Mesothelial cell of epicardium (in vitro differentiated cells): ENCODE measurements at regions not wholly inside any gene's neighbourhood (a gene's known extent, or its start where the extent isn't known, plus 50 kb on each side); places are given as distances from the start of the nearest gene placed in this dataset.

Source experiments
- DNase-seq, 2 experiments: peaks; one replicate each; pipeline ENCODE4 v3.0.0; 2021; ENCODE audit warnings: low spot score in 2 of 2; ENCODE audit not compliant: unreplicated experiment in 2 of 2
- H3K27ac Mint-ChIP-seq: 2 replicates; pipeline ENCODE4 v1.8.0; 2021; ENCODE audit warnings: mixed read lengths
- H3K27me3 Mint-ChIP-seq: 2 replicates; pipeline ENCODE4 v1.8.0; 2021; ENCODE audit warnings: low read depth, mixed read lengths
- H3K36me3 Mint-ChIP-seq: 2 replicates; pipeline ENCODE4 v1.8.0; 2021; ENCODE audit warnings: mixed read lengths
- H3K4me1 Mint-ChIP-seq: 2 replicates; pipeline ENCODE4 v1.8.0; 2021; ENCODE audit warnings: mixed read lengths
- H3K4me3 Mint-ChIP-seq: 2 replicates; pipeline ENCODE4 v1.8.0; 2021; ENCODE audit warnings: mild to moderate bottlenecking, moderate library complexity, mixed read lengths
- H3K9me3 Mint-ChIP-seq: 2 replicates; pipeline ENCODE4 v1.8.0; 2021; ENCODE audit warnings: mixed read lengths
- CTCF ChIP-seq: fragments of 200-600 bp; sonication (generic); IDR thresholded peaks from one replicate; pipeline ENCODE4 v1.5.0; 2021; ENCODE audit warnings: antibody characterized with exemption; ENCODE audit not compliant: unreplicated experiment

DNA sequence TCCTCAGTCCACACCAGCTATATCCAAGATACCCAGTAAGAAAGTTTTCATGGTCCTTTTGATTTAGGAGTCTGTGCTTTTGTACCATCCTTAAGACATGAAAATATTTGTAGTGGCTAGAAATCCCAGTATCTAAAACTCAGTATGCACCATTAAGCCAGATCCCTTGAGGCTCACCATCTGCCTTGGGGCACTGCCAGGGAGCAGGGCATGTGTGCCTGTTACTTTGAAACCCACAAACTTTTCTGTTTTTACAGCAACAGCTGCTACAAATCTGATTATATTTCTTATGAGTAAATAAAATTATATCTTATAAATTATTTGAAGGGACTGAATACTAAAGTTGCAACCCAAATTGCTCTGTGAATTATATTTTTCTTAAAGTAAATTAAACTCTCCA is 290.5 kb upstream of the MANEA start:
- no peaks in the 10 kb centered on the region for H3K9me3 Mint-ChIP-seq
- H3K36me3 Mint-ChIP-seq: no peaks in the 10 kb centered on the region
- no peak overlapping the region for H3K27ac Mint-ChIP-seq
- DNase-seq: no peak
- H3K4me1 Mint-ChIP-seq: peaks cover 5% of the 10 kb centered on the region
- no peak for TF ChIP-seq CTCF
- peaks cover 4% of the 10 kb centered on the region for H3K27me3 Mint-ChIP-seq
- H3K4me3 Mint-ChIP-seq: no peak overlapping the region

DNA sequence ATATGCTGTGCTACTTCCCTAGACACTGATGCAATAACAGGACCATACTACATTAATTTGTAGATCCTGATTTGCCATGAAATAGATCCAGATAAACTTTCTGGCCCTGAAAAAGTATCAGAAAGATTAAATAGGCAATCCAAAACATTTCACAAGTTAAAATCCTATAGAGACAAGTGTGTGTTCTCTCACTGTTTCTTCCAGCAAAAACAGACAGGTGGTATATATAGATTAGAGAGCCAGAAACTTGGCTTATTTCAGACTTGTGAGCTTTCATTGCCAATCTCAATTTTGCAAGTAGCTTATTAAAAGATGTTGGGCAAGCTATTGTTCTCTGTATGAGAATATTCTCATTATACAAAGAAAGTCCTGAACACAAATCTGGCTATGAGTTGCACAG is 289.1 kb upstream of the MANEA start:
- DNase-seq: no peak
- no peak overlapping the region for H3K27ac Mint-ChIP-seq

DNA sequence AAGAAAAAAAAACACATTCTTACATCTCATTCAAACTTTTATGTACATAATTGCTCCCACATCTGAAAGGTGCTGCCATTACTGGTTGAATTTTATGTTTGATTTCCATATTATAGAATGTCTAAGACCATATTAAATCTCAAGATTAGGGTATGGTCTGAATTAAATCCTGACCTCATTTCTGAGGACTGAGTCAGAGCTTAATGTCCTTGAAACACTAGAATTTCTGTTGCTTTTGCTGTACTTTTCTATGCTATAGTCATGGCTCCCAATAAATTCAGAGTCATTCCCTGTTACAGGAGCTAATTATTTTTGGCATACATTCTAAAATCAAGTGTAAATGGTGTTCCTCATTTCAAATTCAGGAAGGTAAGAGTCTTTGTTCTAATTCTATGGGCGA is 285.3 kb upstream of the MANEA start:
- Mint-ChIP-seq H3K27me3 (no peaks in the 10 kb centered on the region), H3K4me1 (peaks cover 10% of the 10 kb centered on the region), H3K36me3 (no peaks in the 10 kb centered on the region), H3K4me3 (no peak overlapping the region), H3K27ac (no peak overlapping the region), H3K9me3 (no peaks in the 10 kb centered on the region)
- no peak for TF ChIP-seq CTCF
- no peak for DNase-seq

More for the DNA sequence above, 289.1 kb upstream of the MANEA start:
- Mint-ChIP-seq H3K4me3 (no peak overlapping the region), H3K4me1 (peaks cover 5% of the 10 kb centered on the region), H3K36me3 (no peaks in the 10 kb centered on the region), H3K9me3 (no peaks in the 10 kb centered on the region), H3K27me3 (no peaks in the 10 kb centered on the region)
- TF ChIP-seq CTCF: no peak

DNA sequence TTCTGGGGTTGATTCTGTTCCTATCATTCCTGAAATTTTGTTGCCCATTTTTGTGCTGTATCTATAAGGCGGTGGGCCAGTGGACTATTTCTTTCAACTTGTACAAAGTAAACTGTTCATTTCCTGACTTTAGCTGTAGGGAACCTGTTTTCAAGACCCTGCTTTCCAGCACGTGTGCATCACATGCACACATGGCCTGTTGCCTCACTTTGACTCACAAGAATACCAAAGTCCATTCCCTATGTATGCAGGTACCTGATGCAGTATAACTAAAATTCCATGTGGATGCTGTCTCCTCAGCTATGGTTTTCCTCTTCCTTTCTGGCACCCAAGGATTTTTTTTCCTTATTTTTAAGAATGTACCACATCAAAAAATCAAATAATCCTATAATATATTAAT is 284.1 kb upstream of the MANEA start:
- Mint-ChIP-seq H3K27ac (no peak overlapping the region), H3K27me3 (no peaks in the 10 kb centered on the region), H3K9me3 (no peaks in the 10 kb centered on the region), H3K4me1 (peaks cover 10% of the 10 kb centered on the region), H3K4me3 (no peak overlapping the region), H3K36me3 (no peaks in the 10 kb centered on the region)
- no peak for TF ChIP-seq CTCF
- DNase-seq: no peak

- Mint-ChIP-seq H3K27ac (peak overlapping the region; percentile 82), H3K4me3 (no peak overlapping the region)
- no peak for TF ChIP-seq CTCF
Observed at GRCh38 chr6:95294043-95294442, 283.3 kb upstream of the MANEA start.

GRCh38 chr6:95309545-95309944 is 267.8 kb upstream of the MANEA start:
- DNase-seq: no peak
- no peak overlapping the region for H3K27ac Mint-ChIP-seq

More at GRCh38 chr6:95294043-95294442, 283.3 kb upstream of the MANEA start:
- Mint-ChIP-seq H3K4me1 (peaks cover 10% of the 10 kb centered on the region), H3K9me3 (no peaks in the 10 kb centered on the region), H3K27me3 (no peaks in the 10 kb centered on the region), H3K36me3 (no peaks in the 10 kb centered on the region)
- no peak for DNase-seq

More at GRCh38 chr6:95309545-95309944, 267.8 kb upstream of the MANEA start:
- H3K27me3 Mint-ChIP-seq: no peaks in the 10 kb centered on the region
- H3K4me3 Mint-ChIP-seq: no peak overlapping the region
- H3K36me3 Mint-ChIP-seq: no peaks in the 10 kb centered on the region
- no peaks in the 10 kb centered on the region for H3K4me1 Mint-ChIP-seq
- TF ChIP-seq CTCF: no peak
- H3K9me3 Mint-ChIP-seq: no peaks in the 10 kb centered on the region
